ACC112 (cell line): ENCODE measurements at regions not wholly inside any gene's neighbourhood (a gene's known extent, or its start where the extent isn't known, plus 50 kb on each side); places are given as distances from the start of the nearest gene placed in this dataset.

ENCODE experiments used
- H2AFZ ChIP-seq: fragments of 200-600 bp; sonication (generic); one replicate; pipeline ENCODE4 v1.6.0; 2017; ENCODE audit warnings: antibody characterized with exemption, low read length; ENCODE audit not compliant: unreplicated experiment
- H3K27ac ChIP-seq: fragments of 200-600 bp; sonication (generic); 2 replicates; pipeline ENCODE4 v1.5.1; 2014; ENCODE audit warnings: low read depth, mild to moderate bottlenecking, antibody characterized with exemption, low read length, moderate library complexity
- H3K27me3 ChIP-seq: fragments of 200-600 bp; sonication (generic); 2 replicates; pipeline ENCODE4 v1.6.1; 2014; ENCODE audit warnings: mild to moderate bottlenecking, antibody characterized with exemption, low read length, moderate library complexity, mixed read lengths; ENCODE audit not compliant: insufficient read depth
- H3K36me3 ChIP-seq: fragments of 200-600 bp; sonication (generic); 2 replicates; pipeline ENCODE4 v1.6.1; 2016; ENCODE audit warnings: mild to moderate bottlenecking, antibody characterized with exemption, low read length, moderate library complexity, mixed read lengths; ENCODE audit not compliant: insufficient read depth
- H3K4me1 ChIP-seq: fragments of 200-600 bp; sonication (generic); one replicate; pipeline ENCODE4 v1.6.1; 2016; ENCODE audit warnings: low read length, mixed read lengths; ENCODE audit not compliant: insufficient read depth, unreplicated experiment, control insufficient read depth
- H3K4me3 ChIP-seq: fragments of 200-600 bp; sonication (generic); 2 replicates; pipeline ENCODE4 v1.5.1; 2014; ENCODE audit warnings: mild to moderate bottlenecking, low read depth, low read length
- H3K79me2 ChIP-seq: fragments of 200-600 bp; sonication (generic); one replicate; pipeline ENCODE4 v1.6.0; 2016; ENCODE audit warnings: low read length; ENCODE audit not compliant: control insufficient read depth, unreplicated experiment, insufficient read depth

- no peak overlapping the region for H3K27ac ChIP-seq
- H3K27me3 ChIP-seq, result peaks cover 7% of the 10 kb centered on the region; the same call in 1 of the 2 replicates
- no peaks in the 10 kb centered on the region for H3K4me1 ChIP-seq
- no peaks in the 10 kb centered on the region for H3K36me3 ChIP-seq
- H3K79me2 ChIP-seq, result no peaks in the 10 kb centered on the region
- H2AFZ ChIP-seq, result no peak overlapping the region
- H3K4me3 ChIP-seq, result no peak overlapping the region
Measured at GRCh38 chr7:24341691-24342413, 57.9 kb downstream of the NPY start.

DNA sequence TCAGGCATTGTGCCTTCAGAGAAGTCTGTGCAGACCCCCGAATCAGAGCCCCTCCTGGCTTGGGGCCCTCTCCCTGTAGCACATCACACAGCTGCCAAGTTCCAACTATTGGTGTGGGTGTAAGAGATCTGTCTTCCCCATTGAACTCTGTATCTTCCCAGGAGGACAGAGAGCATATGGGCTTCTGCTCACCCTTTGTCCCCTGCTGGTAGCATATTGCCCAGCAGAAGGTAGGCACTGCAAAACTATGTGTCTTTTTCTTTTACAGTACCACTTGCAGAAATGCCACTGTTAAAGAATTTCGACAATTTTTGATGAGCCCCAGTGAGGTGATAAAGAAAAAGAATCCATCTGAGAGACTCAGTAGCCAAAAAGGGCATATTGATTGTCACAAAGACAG, 59.6 kb downstream of the NPY start:
- Histone ChIP-seq H2AFZ (no peak overlapping the region), H3K27me3 (peaks cover 3% of the 10 kb centered on the region; the same call in 1 of the 2 replicates), H3K36me3 (no peaks in the 10 kb centered on the region), H3K4me1 (no peaks in the 10 kb centered on the region), H3K27ac (no peak overlapping the region), H3K4me3 (no peak overlapping the region), H3K79me2 (no peaks in the 10 kb centered on the region)

GRCh38 chr7:24346129-24346528, 62.1 kb downstream of the NPY start:
- H3K27me3 ChIP-seq, result 0 out of 2 replicates have a peak, but pooled peaks cover 3% of the 10 kb centered on the region
- no peaks in the 10 kb centered on the region for H3K4me1 ChIP-seq
- no peak overlapping the region for H3K4me3 ChIP-seq
- no peaks in the 10 kb centered on the region for H3K36me3 ChIP-seq
- no peak overlapping the region for H2AFZ ChIP-seq
- no peaks in the 10 kb centered on the region for H3K79me2 ChIP-seq
- H3K27ac ChIP-seq, result no peak overlapping the region

GRCh38 chr7:24346716-24347115, 62.7 kb downstream of the NPY start:
- H3K79me2 ChIP-seq, result no peaks in the 10 kb centered on the region
- H3K27me3 ChIP-seq, result 0 out of 2 replicates have a peak, but pooled peaks cover 3% of the 10 kb centered on the region
- H3K4me1 ChIP-seq, result no peaks in the 10 kb centered on the region
- no peak overlapping the region for H3K27ac ChIP-seq
- H3K36me3 ChIP-seq, result no peaks in the 10 kb centered on the region
- H2AFZ ChIP-seq, result no peak overlapping the region
- H3K4me3 ChIP-seq, result no peak overlapping the region

DNA sequence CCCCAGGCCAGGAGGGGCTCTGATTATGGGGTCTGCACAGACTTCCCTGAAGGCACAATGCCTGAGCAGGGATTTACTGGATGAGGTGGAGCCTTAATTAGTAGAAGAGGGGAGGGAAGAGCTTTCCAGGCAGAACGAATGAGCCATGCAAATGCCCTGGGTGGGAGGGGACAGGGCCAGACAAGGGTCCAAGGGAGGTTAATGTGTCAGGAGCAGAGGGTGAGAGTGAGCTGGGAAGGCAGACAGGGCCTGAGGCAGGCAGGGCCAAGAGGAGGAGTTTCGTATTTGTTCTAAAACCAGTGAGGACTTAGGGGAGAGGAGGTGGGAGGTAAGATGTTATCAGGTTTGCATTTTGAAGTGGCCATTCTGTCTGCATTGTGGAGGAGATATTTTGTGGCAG, 65.3 kb downstream of the NPY start:
- H3K36me3 ChIP-seq, result no peaks in the 10 kb centered on the region
- H3K27ac ChIP-seq, result no peak overlapping the region
- no peak overlapping the region for H2AFZ ChIP-seq
- no peak overlapping the region for H3K4me3 ChIP-seq
- H3K4me1 ChIP-seq, result no peaks in the 10 kb centered on the region
- H3K79me2 ChIP-seq, result no peaks in the 10 kb centered on the region
- H3K27me3 ChIP-seq, result 0 out of 2 replicates have a peak, but pooled peaks cover 3% of the 10 kb centered on the region

GRCh38 chr7:24354456-24354855, 70.5 kb downstream of the NPY start:
- Histone ChIP-seq H3K27me3 (no peaks in the 10 kb centered on the region), H3K36me3 (no peaks in the 10 kb centered on the region), H2AFZ (no peak overlapping the region), H3K27ac (no peak overlapping the region), H3K4me3 (no peak overlapping the region), H3K79me2 (no peaks in the 10 kb centered on the region), H3K4me1 (no peaks in the 10 kb centered on the region)

DNA sequence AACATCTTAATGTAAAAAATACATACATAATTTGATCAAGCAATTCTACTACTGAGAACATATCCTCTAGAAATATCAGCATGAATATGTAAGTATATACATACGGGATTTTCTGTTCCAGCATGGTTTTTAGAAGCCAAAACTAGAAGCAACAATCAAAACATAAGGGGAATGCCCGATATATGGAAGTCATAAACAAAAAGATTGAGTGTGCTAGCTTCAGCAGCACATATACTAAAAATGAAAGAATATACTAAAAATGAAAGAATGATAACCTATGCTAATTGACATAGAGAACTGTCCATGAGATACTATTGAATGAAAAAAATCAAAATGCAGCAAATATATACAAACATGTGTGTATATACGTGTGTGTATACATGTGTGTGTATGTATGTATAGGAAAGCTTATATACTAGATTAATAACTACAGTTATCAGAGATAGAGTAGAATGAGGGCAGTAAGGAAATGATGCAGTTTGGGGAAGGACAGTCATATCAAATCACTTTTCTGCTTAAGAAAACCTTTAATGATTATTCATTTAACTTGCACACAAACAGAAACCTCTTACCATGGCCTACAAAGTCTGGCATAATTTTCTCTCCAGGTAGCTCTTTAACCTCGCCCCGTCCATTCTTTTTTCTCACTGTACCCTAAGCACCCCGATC, 72.9 kb downstream of the NPY start:
- no peak overlapping the region for H3K4me3 ChIP-seq
- H3K36me3 ChIP-seq, result no peaks in the 10 kb centered on the region
- H3K27me3 ChIP-seq, result peaks cover 13% of the 10 kb centered on the region
- H2AFZ ChIP-seq, result no peak overlapping the region
- H3K79me2 ChIP-seq, result no peaks in the 10 kb centered on the region
- H3K27ac ChIP-seq, result no peak overlapping the region
- no peaks in the 10 kb centered on the region for H3K4me1 ChIP-seq

- peaks cover 29% of the 10 kb centered on the region for H3K27me3 ChIP-seq
- no peaks in the 10 kb centered on the region for H3K4me1 ChIP-seq
- no peaks in the 10 kb centered on the region for H3K79me2 ChIP-seq
- no peak overlapping the region for H2AFZ ChIP-seq
- H3K4me3 ChIP-seq, result no peak overlapping the region
- no peak overlapping the region for H3K27ac ChIP-seq
- no peaks in the 10 kb centered on the region for H3K36me3 ChIP-seq
Measured at GRCh38 chr7:24361001-24361400, 77.0 kb downstream of the NPY start.

GRCh38 chr7:24365606-24366005, 81.6 kb downstream of the NPY start:
- no peak overlapping the region for H3K27ac ChIP-seq

DNA sequence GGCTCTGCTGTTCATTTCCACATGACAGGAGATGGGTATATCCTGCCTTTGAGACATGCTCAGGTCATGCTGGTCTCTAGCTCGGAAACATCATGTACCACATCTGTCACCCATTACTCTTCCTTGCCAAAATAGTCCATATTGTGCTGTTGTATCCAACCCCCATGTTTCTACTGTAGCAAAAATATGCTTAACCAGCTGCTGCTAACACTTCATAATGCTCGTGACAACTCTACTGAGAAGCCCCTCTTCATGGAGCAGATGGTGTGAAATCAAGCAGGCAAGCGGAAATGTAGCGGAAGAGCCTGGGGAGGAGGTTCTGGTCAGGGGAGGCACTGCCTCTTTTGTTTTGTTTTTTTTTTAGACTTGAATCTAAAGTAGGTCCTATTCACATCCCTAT, 82.9 kb downstream of the NPY start:
- Histone ChIP-seq H3K4me1 (no peaks in the 10 kb centered on the region), H3K4me3 (no peak overlapping the region), H3K36me3 (no peaks in the 10 kb centered on the region)

More at GRCh38 chr7:24365606-24366005, 81.6 kb downstream of the NPY start:
- Histone ChIP-seq H3K4me3 (no peak overlapping the region), H3K4me1 (no peaks in the 10 kb centered on the region), H3K79me2 (no peaks in the 10 kb centered on the region), H2AFZ (no peak overlapping the region), H3K27me3 (peaks cover 59% of the 10 kb centered on the region), H3K36me3 (no peaks in the 10 kb centered on the region)

GRCh38 chr7:24368161-24368560, 84.2 kb downstream of the NPY start:
- no peak overlapping the region for H2AFZ ChIP-seq
- H3K36me3 ChIP-seq, result no peaks in the 10 kb centered on the region
- H3K79me2 ChIP-seq, result no peaks in the 10 kb centered on the region
- H3K27ac ChIP-seq, result no peak overlapping the region
- no peak overlapping the region for H3K4me3 ChIP-seq
- no peaks in the 10 kb centered on the region for H3K4me1 ChIP-seq
- H3K27me3 ChIP-seq, result peaks cover 71% of the 10 kb centered on the region

More for the DNA sequence above, 82.9 kb downstream of the NPY start:
- Histone ChIP-seq H3K27me3 (peaks cover 59% of the 10 kb centered on the region), H2AFZ (no peak overlapping the region), H3K27ac (no peak overlapping the region), H3K79me2 (no peaks in the 10 kb centered on the region)
